Epithelial cell of esophagus (primary cell): ENCODE measurements at regions not wholly inside any gene's neighbourhood (a gene's known extent, or its start where the extent isn't known, plus 50 kb on each side); places are given as distances from the start of the nearest gene placed in this dataset.

ENCODE experiments used
- DNase-seq: peaks from one replicate; pipeline ENCODE4 v3.0.0; 2010; ENCODE audit warnings: low read depth
- H3K4me3 ChIP-seq: 2 replicates; pipeline ENCODE4 v1.5.1; 2011; ENCODE audit warnings: mild to moderate bottlenecking, low read length, control low read depth
- TF ChIP-seq, protein P1 (sequence below): IDR thresholded peaks from 2 replicates; pipeline ENCODE4 v1.5.1; 2011; ENCODE audit warnings: low read depth, mild to moderate bottlenecking, low read length, control low read depth, inconsistent platforms; ENCODE audit not compliant: insufficient read depth; ENCODE audit errors: missing control alignments

DNA sequence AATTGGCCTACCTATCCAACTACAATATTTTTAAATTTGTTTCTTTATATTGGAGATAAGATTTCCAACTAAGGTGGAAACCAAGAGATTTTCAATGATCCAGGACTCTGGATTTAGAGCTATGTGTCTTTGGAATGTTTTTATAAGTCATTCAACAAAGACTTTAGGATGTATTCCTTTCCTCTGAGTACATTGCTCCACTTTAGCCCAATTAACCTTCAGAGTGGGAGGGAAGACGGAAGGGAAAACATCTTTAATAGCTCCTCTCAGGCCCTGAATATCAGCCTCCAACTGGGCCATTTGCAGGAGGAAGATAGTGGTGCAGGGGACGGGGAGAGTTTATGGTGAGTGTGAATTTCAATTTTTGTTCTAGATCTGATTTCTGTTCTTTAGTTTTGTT is 239.2 kb downstream of the PIK3R1 start:
- DNase-seq = no peak
- no peak overlapping the region for H3K4me3 ChIP-seq
- TF ChIP-seq, protein P1, sequence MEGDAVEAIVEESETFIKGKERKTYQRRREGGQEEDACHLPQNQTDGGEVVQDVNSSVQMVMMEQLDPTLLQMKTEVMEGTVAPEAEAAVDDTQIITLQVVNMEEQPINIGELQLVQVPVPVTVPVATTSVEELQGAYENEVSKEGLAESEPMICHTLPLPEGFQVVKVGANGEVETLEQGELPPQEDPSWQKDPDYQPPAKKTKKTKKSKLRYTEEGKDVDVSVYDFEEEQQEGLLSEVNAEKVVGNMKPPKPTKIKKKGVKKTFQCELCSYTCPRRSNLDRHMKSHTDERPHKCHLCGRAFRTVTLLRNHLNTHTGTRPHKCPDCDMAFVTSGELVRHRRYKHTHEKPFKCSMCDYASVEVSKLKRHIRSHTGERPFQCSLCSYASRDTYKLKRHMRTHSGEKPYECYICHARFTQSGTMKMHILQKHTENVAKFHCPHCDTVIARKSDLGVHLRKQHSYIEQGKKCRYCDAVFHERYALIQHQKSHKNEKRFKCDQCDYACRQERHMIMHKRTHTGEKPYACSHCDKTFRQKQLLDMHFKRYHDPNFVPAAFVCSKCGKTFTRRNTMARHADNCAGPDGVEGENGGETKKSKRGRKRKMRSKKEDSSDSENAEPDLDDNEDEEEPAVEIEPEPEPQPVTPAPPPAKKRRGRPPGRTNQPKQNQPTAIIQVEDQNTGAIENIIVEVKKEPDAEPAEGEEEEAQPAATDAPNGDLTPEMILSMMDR = no peak

DNA sequence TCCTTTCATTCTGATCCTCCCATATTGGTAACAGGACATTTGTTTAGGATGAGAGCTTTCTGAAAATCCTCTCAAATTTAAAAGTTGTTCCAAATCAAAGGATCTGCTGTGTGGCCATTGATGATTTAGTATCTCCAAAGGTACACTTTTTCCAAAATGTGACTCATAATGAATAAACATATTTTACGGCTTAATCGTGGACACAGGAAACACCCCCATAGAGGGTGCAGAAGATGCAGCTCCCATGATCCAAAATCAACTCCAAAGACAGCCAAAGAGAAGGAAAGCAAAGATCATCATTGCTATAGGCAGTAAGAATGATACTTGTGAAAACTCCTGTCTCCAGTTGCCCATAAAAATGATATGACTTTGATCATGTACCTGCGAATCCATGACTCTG is 239.7 kb downstream of the PIK3R1 start:
- peak; percentile 27 for DNase-seq
- TF ChIP-seq, protein P1 = no peak
- H3K4me3 ChIP-seq = no peak overlapping the region

DNA sequence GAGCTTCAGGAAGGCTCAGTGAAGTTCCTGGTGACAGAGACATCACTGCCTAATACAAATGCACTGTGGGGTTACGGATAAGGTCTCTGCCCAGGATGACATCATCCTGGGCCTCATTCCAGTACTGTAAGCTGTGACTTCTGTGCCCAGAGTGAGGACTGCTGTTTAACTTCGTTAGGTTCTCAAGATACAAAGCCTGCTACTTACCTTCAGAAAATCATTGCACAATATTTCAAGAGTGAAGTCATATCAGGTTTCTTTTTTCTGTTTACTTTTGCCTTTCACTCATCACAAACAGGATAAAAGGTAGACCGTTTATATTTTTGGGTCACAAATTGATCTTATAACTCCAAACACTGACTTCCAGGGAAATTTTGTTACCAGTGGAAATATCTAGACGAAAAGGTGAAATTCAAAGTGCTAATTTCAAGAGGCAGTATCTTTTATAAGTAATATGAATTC is 241.2 kb downstream of the PIK3R1 start:
- TF ChIP-seq, protein P1 = no peak
- DNase-seq = peak; percentile 81
- H3K4me3 ChIP-seq = no peak overlapping the region

DNA sequence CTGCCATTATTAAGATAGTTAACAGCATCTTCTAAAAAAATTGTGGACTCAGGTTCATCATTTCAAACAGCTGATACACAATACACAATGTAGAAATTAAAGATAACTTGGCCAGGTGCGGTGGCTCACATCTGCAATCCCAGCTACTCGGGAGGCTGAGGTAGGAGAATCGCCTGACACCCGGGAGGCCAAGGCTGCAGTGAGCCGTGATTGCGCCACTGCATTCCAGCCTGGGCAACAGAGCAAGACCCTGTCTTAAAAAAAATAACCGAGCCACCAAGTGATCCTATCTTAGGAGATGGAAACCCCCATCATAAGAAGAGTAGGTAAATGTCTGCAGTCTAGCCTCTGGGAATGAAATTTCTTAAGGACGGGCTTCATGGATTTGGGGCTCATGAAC is 241.7 kb downstream of the PIK3R1 start:
- DNase-seq = no peak
- H3K4me3 ChIP-seq = no peak overlapping the region
- TF ChIP-seq, protein P1 = no peak

DNA sequence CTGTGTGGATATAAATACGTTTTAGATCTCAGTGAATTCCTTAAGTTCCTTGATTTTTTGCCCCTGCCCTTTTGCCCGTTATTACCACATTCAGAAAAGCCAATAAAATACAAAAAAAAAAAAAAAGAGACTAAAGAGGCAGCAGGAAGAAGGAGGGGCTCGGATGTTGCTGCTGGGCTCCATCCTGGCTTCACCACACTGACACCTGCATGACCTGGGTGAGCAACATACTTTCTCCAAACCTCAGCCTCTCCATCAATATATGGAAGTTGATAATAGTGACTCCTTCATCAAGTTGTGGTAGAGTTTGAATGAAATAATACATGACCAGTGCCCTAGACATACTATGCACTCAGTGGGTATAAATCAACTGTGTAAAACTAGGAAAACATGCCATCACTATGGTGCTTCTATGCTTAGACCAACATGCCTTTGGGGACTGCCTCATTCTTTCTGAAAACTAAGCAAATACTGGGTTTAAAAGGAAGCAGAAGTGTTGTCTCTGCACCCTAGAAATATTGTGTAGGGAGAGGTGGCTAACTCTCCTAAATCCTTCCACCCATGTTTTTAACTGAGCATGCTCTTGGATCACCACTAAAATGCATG is 243.0 kb downstream of the PIK3R1 start:
- TF ChIP-seq, protein P1 = no peak
- H3K4me3 ChIP-seq = no peak overlapping the region
- no peak for DNase-seq

DNA sequence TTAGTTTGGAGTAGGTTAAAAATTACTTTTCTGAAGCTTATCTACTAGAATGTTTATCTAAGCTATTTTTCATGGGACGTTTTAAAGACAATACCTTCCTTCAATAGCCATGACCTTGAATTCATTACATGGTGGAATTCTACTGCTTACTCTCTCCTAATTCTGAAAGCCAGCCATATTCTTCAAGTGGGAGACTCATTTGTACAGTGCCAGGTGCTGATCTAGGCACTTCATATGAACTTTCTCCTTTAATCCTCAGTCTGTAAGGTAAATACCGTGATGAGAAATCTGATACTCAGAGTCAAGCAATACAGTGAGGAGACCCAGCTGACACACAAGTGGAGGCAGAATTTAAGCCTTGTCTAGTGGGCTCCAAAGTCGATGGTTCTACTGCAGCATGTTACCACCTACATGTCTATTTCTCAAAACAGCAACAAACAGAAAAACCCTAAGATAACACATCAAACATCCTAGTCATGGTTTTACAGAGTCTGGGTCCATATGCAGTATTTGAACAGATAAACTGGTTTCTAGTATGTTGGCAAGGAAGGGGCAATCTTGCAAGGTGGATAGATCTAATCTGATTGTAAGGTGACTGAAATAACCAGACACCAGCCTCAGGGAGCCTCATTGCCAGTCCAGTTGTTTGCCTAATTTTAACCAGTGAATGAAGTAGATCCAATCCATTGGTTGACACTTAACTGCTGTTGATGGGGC is 243.7 kb downstream of the PIK3R1 start:
- no peak for DNase-seq
- no peak overlapping the region for H3K4me3 ChIP-seq
- TF ChIP-seq, protein P1 = no peak

DNA sequence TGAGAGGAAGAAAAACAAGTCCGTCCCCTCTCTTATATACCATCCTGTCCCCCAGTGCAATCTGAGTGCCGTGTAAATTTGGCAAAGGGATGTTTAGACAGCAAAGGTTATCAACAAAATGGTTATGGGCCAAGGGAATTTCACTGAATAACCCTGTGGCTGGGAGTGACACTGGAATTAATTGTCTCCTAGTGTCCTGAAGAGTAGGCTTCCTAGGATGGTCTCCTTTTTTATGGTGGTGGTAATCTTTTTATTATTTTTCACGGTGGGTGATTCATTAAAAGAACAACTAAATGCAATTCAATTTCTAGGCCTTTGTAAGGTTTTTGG is 244.2 kb downstream of the PIK3R1 start:
- H3K4me3 ChIP-seq = no peak overlapping the region
- TF ChIP-seq, protein P1 = no peak
- DNase-seq = no peak
